Spleen (tissue), 11 donors: ENCODE measurements at regions not wholly inside any gene's neighbourhood (a gene's known extent, or its start where the extent isn't known, plus 50 kb on each side); places are given as distances from the start of the nearest gene placed in this dataset.

Experiments used
- DNase-seq: peaks from one replicate; pipeline ENCODE4 v3.0.0-alpha.2; 2020
- H3K27ac ChIP-seq, 8 donors: fragments of 200-600 bp; sonication (generic) in 7 of 8; 1 replicate in 4 of 8; 2 replicates in 4 of 8; pipeline versions ENCODE4 v1.5.0 to v1.8.0; 2016 to 2021; ENCODE audit warnings: inconsistent platforms in 4 of 8, mild to moderate bottlenecking in 4 of 8, moderate library complexity in 1 of 8
- H3K27me3 ChIP-seq, 7 donors: fragments of 200-600 bp; sonication (generic) in 6 of 7; replicated peaks in 1 of 7; 1 replicate in 4 of 7; 2 replicates in 3 of 7; pipeline versions ENCODE4 v1.5.0 to v1.8.0; 2016 to 2021; ENCODE audit warnings: inconsistent platforms in 3 of 7, mild to moderate bottlenecking in 1 of 7
- H3K36me3 ChIP-seq, 6 donors: fragments of 200-600 bp; sonication (generic) in 5 of 6; 1 replicate in 4 of 6; 2 replicates in 2 of 6; pipeline versions ENCODE4 v1.5.0 to v1.8.0; 2016 to 2021; ENCODE audit warnings: inconsistent platforms in 2 of 6
- H3K4me1 ChIP-seq, 6 donors: fragments of 200-600 bp; sonication (generic) in 5 of 6; 1 replicate in 3 of 6; 2 replicates in 3 of 6; pipeline versions ENCODE4 v1.5.0 to v1.8.0; 2016 to 2021; ENCODE audit warnings: inconsistent platforms in 3 of 6
- H3K4me3 ChIP-seq, 8 donors: fragments of 200-600 bp; sonication (generic) in 7 of 8; 1 replicate in 4 of 8; 2 replicates in 4 of 8; pipeline versions ENCODE4 v1.5.0 to v1.8.0; 2016 to 2021; ENCODE audit warnings: inconsistent platforms in 4 of 8, mild to moderate bottlenecking in 4 of 8, moderate library complexity in 2 of 8
- H3K9me3 ChIP-seq, 8 donors: fragments of 200-600 bp; sonication (generic) in 7 of 8; 1 replicate in 4 of 8; 2 replicates in 4 of 8; pipeline versions ENCODE4 v1.5.0 to v1.8.0; 2016 to 2021; ENCODE audit warnings: inconsistent platforms in 4 of 8
- POLR2A ChIP-seq, 3 donors: fragments of 450-650 bp; IDR thresholded peaks; one replicate each; pipeline ENCODE4 v1.5.1; 2017; ENCODE audit warnings: antibody characterized with exemption in 3 of 3, mild to moderate bottlenecking in 1 of 3
- POLR2AphosphoS5 ChIP-seq, 3 donors: sonication (generic); formaldehyde crosslinking; IDR thresholded peaks; one replicate each; pipeline ENCODE4 v1.5.1; 2017; ENCODE audit warnings: antibody characterized with exemption in 3 of 3
- WGBS, 5 donors: extraction: QIAGEN DNeasy Blood & Tissue Kit in 3 of 5; methylation state at CpG; one replicate each; pipeline versions ENCODE4 v1.1.5 to v1.1.7; 2013 to 2018; 5-methylcytosine and 5-hydroxymethylcytosine counted together
- intact Hi-C: fragments of 100-400 bp; cut with DNase I; formaldehyde crosslinking; loops from one replicate; pipeline ENCODE4 v1.15.0; 2023; ENCODE audit warnings: low total_unique reads
- TF ChIP-seq, protein P1 (sequence below), 11 experiments: fragments of 200-600 bp in 7 of 11; fragments of 450-650 bp in 4 of 11; sonication (generic) in 4 of 11; IDR thresholded peaks in 8 of 11; conservative IDR thresholded peaks in 3 of 11; 1 replicate in 7 of 11; 2 replicates in 4 of 11; pipeline versions ENCODE4 v1.4.0 to v1.8.0; 2016 to 2021; ENCODE audit warnings: antibody characterized with exemption in 11 of 11, inconsistent platforms in 4 of 11, mild to moderate bottlenecking in 1 of 11
- donor health status: healthy with polysubstance abuse.
- donor health status: DM: no; HTN: no; CAD: no; lungs with moderate emphysema.
- donor health status: DM: no; HTN: no; CAD: no.
- donor health status: Bipolar disorder and iron deficiency.
- donor health status: healthy.
- donor health status: DM: no; HTN: no; CAD: no.
- donor health status: DM: yes; HTN: yes; CAD: no.

DNA sequence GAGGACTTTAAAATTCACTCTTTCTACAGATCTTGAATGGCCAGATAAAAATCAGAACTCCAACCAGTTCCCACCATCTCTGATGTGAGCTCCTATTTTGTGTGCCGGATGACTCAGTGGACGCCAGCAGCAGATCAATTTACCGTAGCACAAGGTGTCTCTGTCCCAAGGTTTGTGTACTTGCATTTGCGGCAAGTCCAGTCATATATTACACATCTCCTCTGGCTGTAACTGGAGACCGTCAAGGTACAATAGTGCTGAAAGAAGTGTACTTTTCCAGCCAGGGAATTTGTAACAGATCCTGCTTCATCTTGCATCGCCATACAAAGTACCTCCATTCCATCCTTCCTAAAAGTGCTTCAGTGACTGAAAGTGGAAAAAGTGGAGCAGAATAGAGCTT lies 108.2 kb upstream of the SORBS2 start:
- no peaks in the 10 kb centered on the region for H3K36me3 ChIP-seq
- WGBS, 5 donors, result 94 to 99% (median 96%) methylated on average over 6 of the region's 6 CpGs
- no peaks in the 10 kb centered on the region for H3K27me3 ChIP-seq
- peaks cover 0 to 2% (median 0%) of the 10 kb centered on the region in 6 donors for H3K4me1 ChIP-seq
- H3K27ac ChIP-seq, result no peak overlapping the region
- no peak for DNase-seq
- no peak overlapping the region for H3K4me3 ChIP-seq
- intact Hi-C loops, result no loop called here
- H3K9me3 ChIP-seq, result peaks cover 0 to 6% (median 0%) of the 10 kb centered on the region in 8 donors
- TF ChIP-seq, protein P1, sequence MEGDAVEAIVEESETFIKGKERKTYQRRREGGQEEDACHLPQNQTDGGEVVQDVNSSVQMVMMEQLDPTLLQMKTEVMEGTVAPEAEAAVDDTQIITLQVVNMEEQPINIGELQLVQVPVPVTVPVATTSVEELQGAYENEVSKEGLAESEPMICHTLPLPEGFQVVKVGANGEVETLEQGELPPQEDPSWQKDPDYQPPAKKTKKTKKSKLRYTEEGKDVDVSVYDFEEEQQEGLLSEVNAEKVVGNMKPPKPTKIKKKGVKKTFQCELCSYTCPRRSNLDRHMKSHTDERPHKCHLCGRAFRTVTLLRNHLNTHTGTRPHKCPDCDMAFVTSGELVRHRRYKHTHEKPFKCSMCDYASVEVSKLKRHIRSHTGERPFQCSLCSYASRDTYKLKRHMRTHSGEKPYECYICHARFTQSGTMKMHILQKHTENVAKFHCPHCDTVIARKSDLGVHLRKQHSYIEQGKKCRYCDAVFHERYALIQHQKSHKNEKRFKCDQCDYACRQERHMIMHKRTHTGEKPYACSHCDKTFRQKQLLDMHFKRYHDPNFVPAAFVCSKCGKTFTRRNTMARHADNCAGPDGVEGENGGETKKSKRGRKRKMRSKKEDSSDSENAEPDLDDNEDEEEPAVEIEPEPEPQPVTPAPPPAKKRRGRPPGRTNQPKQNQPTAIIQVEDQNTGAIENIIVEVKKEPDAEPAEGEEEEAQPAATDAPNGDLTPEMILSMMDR (IDR thresholded peaks at IDR 0.05 in 8 of 11, conservative IDR thresholded peaks at IDR 0.05 in 3 of 11), result no peak
- TF ChIP-seq POLR2A (IDR thresholded peaks at IDR 0.05) (no peak), POLR2AphosphoS5 (IDR thresholded peaks at IDR 0.05) (no peak)

DNA sequence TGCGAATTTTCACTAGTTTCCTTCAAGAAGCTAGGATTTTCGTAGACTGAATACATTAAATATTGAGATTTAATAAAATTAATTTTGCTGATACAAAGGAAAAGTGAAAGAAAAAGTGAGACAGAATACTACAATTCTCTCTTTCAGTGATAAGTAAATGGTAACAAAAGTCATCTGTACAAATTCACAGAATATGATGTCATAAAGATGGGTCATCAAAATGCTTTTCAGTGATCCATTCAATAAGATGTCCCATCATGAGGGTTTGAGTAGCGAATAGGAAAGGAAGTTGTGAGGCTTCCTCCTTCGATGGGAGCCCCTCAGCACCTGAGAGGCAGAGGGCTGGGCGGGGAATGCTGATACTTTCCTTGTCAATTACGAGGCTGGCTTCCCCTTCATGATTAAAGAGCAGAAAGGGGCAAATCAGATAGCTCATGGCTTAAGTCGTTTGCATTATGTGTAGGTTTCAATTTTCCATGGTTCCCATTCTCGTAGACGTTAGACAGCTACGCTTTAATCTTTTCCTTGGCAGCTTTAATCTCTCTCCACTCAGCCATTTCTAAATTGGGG lies 108.8 kb upstream of the SORBS2 start:
- Histone ChIP-seq H3K36me3 (no peaks in the 10 kb centered on the region), H3K4me1 (no peaks in the 10 kb centered on the region), H3K27me3 (no peaks in the 10 kb centered on the region), H3K9me3 (peaks cover 0 to 6% (median 0%) of the 10 kb centered on the region in 8 donors), H3K4me3 (no peak overlapping the region), H3K27ac (no peak overlapping the region)
- TF ChIP-seq POLR2AphosphoS5 (IDR thresholded peaks at IDR 0.05) (no peak), POLR2A (IDR thresholded peaks at IDR 0.05) (no peak)
- TF ChIP-seq, protein P1 (IDR thresholded peaks at IDR 0.05 in 8 of 11, conservative IDR thresholded peaks at IDR 0.05 in 3 of 11), result no peak
- intact Hi-C loops, result no loop called here
- 78 to 85% (median 82%) methylated on average over 10 of the region's 10 CpGs for WGBS, 5 donors
- no peak for DNase-seq

DNA sequence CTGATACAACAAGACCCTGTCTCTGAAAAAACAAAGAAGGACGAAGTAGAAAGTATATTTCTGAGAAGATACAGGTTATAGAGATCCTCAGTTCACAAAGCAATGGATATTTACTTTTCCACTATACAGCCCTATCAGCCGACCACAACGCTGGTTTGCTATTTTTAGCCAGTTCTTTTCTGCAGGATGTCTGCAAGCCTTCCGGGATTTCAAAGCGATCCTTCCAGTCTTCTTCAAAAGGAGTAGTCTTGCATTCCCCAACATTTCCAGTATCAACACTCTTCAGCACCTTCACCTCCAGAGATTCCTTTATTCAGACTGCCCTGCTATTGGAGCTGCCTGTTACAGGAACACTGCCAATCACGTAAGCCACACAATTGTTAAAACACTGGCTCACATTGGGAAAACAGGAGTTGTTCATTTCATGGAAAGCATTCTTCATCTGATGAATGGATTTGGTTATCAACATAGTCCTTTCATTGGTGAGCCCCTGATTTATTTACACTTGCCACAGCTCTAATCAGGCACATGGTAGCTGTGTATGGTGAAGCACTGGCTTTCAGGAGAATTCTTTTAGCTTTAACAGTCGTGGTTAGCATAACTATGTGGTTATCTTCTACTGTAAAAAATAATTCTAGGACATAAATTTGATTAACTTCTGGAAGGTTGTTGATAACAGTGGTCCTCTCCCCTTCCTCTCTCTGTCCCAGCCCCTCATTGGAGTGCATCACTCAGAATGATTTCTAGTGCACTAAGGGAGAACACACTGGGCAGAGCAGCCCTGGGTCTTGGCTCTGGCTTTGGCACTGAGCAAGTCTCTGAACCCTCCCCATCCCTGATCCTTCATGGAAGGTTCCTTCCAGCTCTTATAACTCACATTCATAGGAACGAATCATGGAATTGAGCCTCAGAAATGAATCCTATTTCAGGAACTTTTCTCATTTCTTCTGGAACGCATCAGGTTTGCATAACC lies 109.9 kb upstream of the SORBS2 start:
- Histone ChIP-seq H3K9me3 (peaks cover 0 to 6% (median 0%) of the 10 kb centered on the region in 8 donors), H3K27me3 (no peaks in the 10 kb centered on the region), H3K4me3 (no peak overlapping the region), H3K36me3 (no peaks in the 10 kb centered on the region), H3K4me1 (no peaks in the 10 kb centered on the region), H3K27ac (no peak overlapping the region)
- WGBS, 5 donors, result 42 to 47% (median 46%) methylated on average over 9 of the region's 9 CpGs
- TF ChIP-seq POLR2AphosphoS5 (IDR thresholded peaks at IDR 0.05) (no peak), POLR2A (IDR thresholded peaks at IDR 0.05) (no peak)
- TF ChIP-seq, protein P1 (IDR thresholded peaks at IDR 0.05 in 8 of 11, conservative IDR thresholded peaks at IDR 0.05 in 3 of 11), result no peak
- DNase-seq, result no peak
- intact Hi-C loops, result no loop called here

DNA sequence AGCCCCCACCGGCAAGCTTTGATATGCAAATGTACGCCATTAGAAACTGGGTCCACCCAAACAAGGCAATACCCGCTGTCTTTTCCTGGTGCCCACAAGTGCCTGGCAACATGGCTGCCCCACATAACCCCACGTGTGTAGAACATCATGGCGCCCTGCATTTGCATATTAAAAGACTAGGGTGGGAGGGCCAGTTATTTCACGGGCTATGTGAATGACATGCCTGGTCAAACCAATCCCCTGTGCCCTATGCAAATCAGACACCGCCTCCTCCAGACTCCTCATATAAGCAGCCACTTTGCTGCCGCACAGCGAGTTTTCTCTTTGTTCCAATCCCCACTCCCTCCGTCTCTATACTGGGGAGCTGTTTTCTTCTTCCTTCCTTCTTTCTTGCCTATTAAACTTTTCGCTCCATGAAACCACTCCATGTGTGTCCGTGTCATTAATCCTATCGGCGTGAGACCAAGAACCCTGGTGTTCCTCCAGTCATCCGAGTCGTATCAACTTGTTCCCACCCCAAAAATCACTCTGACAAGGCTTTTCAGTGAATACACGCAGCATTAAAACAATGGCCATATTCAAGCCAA lies 112.6 kb upstream of the SORBS2 start:
- intact Hi-C loops, result no loop called here
- WGBS, 5 donors, result 92 to 96% (median 94%) methylated on average over 17 of the region's 17 CpGs
- no peak for DNase-seq
- Histone ChIP-seq H3K9me3 (peaks cover 0 to 6% (median 0%) of the 10 kb centered on the region in 8 donors), H3K27ac (no peak overlapping the region), H3K27me3 (no peaks in the 10 kb centered on the region), H3K4me3 (no peak overlapping the region), H3K36me3 (no peaks in the 10 kb centered on the region), H3K4me1 (no peaks in the 10 kb centered on the region)
- TF ChIP-seq, protein P1 (IDR thresholded peaks at IDR 0.05 in 8 of 11, conservative IDR thresholded peaks at IDR 0.05 in 3 of 11), result no peak
- TF ChIP-seq POLR2A (IDR thresholded peaks at IDR 0.05) (no peak), POLR2AphosphoS5 (IDR thresholded peaks at IDR 0.05) (no peak)
